D341Med (cell line): ENCODE measurements at regions not wholly inside any gene's neighbourhood (a gene's known extent, or its start where the extent isn't known, plus 50 kb on each side); places are given as distances from the start of the nearest gene placed in this dataset.

Source experiments
- DNase-seq: peaks from one replicate; pipeline ENCODE4 v3.0.0; 2012; ENCODE audit warnings: low spot score

DNA sequence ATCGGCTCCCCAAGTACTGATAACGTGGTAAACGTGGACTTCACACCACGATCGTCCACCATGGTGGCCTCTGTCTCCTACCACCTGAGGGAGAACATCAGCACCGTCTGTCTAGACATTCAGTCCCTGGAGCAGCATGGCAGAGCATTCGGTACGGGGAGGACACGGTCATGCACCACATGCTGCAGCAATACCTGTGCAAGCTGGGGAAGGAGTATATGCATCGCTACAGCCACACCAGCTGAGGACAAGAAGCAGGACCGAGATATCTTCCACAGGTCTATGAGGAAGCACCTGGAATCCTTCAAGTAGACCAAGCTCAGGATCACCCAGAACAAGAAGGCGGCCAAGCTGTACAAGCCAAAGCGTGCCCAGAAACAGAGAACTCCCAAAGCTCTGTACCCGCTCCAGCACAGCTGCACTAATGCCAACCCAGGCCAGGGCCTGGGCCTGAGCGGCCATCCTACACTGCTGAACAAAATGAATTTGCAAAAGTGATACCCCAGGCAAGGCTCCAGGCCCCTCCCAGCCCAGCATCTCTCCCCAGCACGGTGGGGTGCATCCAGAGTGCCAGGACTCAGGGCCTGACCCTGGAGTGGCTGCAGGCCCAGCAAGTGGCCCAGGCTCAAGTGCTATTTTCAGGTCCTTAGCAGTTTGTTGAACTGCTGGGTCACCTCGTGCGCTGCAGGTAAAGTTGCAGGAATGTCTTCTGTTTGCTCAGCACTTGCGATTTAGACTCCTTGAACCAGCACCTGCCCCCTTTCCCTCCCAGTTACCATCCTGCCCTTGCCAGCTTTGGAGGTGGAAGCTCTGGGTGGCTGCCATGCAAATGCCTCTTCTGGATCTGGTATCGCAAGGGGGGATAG is 119.3 kb upstream of the SERPIND1 start:
- DNase-seq: peak; percentile 15

DNA sequence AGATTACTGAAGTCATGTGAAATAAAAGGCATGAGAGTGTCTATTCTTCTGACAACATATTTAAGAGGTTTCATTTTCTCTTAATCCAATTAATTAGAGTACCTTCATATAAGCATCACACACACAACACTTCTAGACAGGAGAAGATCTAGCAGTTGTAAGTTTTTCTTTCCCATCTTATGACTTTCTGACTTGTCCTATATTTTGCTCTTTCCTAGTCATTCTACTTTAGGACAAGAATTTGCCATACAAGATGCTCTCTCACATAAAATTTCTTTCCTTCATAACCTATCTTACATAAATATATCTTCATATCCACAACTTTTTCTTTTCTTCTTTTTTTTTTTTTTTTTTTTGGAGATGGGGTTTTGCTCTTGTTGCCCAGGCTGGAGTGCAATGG is 118.3 kb upstream of the SERPIND1 start:
- DNase-seq: no peak

GRCh38 chr22:20656516-20656901 is 117.4 kb upstream of the SERPIND1 start:
- DNase-seq: peak; percentile 22

- DNase-seq: peak; percentile 24
Observed at GRCh38 chr22:20656902-20657836, 116.7 kb upstream of the SERPIND1 start.
